ENCODE measurements at regions not wholly inside any gene's neighbourhood (a gene's known extent, or its start where the extent isn't known, plus 50 kb on each side); places are given as distances from the start of the nearest gene placed in this dataset.

DNA sequence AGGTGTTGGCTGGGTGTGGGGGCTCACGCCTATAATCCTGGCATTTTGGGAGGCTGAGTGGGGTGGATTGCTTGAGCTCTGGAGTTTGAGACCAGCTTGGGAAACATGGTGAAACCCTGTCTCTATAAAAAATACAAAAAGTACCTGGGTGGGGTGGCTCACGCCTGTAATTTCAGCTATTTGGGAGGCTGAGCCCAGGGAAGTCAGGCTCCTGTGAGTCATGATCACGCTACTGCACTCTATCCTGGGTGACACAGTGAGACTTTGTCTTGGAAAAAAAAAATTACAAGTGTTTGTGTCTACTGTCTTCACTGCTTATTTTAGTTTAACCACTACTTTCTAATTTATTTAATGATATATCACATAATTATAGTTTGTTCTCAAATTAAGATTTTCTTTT, 62.7 kb upstream of the DOCK10 start:
- Mint-ChIP-seq H3K36me3 (ENCODE audit: low read depth) (no peaks in the 10 kb centered on the region), H3K9me3 (ENCODE audit: low read depth) (peaks cover 4% of the 10 kb centered on the region), H3K27me3 (ENCODE audit: low read depth) (no peaks in the 10 kb centered on the region), H3K4me3 (ENCODE audit: unreplicated experiment) (no peak overlapping the region), H3K27ac (ENCODE audit: unreplicated experiment) (no peak overlapping the region), H3K4me1 (ENCODE audit: low read depth) (peaks cover 37% of the 10 kb centered on the region)
- no peak for DNase-seq (ENCODE audit: low spot score)
- TF ChIP-seq, protein P1, sequence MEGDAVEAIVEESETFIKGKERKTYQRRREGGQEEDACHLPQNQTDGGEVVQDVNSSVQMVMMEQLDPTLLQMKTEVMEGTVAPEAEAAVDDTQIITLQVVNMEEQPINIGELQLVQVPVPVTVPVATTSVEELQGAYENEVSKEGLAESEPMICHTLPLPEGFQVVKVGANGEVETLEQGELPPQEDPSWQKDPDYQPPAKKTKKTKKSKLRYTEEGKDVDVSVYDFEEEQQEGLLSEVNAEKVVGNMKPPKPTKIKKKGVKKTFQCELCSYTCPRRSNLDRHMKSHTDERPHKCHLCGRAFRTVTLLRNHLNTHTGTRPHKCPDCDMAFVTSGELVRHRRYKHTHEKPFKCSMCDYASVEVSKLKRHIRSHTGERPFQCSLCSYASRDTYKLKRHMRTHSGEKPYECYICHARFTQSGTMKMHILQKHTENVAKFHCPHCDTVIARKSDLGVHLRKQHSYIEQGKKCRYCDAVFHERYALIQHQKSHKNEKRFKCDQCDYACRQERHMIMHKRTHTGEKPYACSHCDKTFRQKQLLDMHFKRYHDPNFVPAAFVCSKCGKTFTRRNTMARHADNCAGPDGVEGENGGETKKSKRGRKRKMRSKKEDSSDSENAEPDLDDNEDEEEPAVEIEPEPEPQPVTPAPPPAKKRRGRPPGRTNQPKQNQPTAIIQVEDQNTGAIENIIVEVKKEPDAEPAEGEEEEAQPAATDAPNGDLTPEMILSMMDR (IDR thresholded peaks at IDR 0.05) = no peak

DNA sequence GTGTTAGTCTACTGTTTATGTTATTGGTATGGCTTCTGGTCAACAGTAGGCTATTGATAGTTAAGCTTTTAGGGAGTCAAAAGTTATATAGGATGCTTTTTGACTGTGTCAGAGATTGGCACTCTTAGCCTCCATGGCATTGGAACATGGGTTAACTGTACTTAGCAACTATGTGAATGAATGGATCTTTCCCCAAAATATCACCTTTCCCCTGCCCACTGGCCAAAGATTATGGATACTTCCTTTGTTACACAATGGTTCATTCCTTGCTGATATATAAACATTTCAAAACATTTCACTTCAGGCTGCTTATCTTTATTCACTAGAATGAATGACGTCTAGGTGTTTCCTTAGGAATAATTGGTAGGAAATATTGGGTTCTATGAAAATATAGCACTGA, 62.1 kb upstream of the DOCK10 start:
- TF ChIP-seq, protein P1 (IDR thresholded peaks at IDR 0.05) = no peak
- H3K27ac Mint-ChIP-seq (ENCODE audit: unreplicated experiment) = no peak overlapping the region
- DNase-seq (ENCODE audit: low spot score) = no peak

DNA sequence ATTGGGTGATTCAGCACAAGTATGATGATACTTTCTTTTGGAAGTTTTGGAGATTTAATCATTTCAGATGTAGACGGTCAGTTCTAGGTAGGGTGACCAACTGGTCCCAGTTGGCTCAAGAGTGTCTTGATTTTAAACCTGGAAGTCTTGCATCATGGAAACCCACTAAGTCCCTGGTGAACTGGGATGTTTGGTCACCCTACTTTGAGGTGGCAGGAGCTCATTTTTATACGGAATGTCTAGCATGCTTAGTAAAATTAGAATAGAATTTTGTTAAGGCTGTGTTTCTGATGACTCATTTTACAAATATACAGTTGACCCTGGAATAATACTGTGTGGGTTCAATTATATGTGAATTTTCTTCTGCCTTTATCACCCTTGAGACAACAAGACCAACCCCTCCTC, 61.5 kb upstream of the DOCK10 start:
- Mint-ChIP-seq H3K27ac (ENCODE audit: unreplicated experiment) (peak overlapping the region; percentile 86), H3K9me3 (ENCODE audit: low read depth) (no peaks in the 10 kb centered on the region), H3K27me3 (ENCODE audit: low read depth) (no peaks in the 10 kb centered on the region), H3K36me3 (ENCODE audit: low read depth) (no peaks in the 10 kb centered on the region), H3K4me1 (ENCODE audit: low read depth) (peaks cover 28% of the 10 kb centered on the region), H3K4me3 (ENCODE audit: unreplicated experiment) (no peak overlapping the region)
- TF ChIP-seq, protein P1 (IDR thresholded peaks at IDR 0.05) = no peak
- DNase-seq (ENCODE audit: low spot score) = no peak

More for the DNA sequence above, 62.1 kb upstream of the DOCK10 start:
- no peaks in the 10 kb centered on the region for H3K36me3 Mint-ChIP-seq (ENCODE audit: low read depth)
- peaks cover 34% of the 10 kb centered on the region for H3K4me1 Mint-ChIP-seq (ENCODE audit: low read depth)
- no peaks in the 10 kb centered on the region for H3K27me3 Mint-ChIP-seq (ENCODE audit: low read depth)
- peaks cover 4% of the 10 kb centered on the region for H3K9me3 Mint-ChIP-seq (ENCODE audit: low read depth)
- no peak overlapping the region for H3K4me3 Mint-ChIP-seq (ENCODE audit: unreplicated experiment)

DNA sequence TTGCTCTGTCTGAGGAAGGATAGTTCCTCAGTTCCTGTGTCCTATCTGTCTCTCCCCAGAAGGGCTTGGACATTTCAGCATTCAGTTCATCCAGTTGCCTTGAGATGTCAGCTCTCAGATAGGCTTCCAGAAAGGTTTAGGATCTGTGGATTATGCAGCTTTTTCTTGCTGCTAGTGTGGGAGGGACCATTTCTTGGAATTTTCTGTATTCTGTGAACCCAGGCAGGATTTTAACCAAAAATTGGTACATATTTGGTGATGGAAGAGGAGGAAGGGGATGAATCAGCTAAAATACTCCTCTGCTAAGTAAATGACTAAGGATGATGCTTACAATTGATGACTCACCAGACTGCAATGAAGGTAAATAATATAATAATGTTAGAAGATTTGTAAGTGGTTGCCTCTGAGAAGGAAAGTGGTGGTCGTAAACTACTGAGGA, 58.6 kb upstream of the DOCK10 start:
- no peaks in the 10 kb centered on the region for H3K27me3 Mint-ChIP-seq (ENCODE audit: low read depth)
- H3K4me3 Mint-ChIP-seq (ENCODE audit: unreplicated experiment) = no peak overlapping the region

DNA sequence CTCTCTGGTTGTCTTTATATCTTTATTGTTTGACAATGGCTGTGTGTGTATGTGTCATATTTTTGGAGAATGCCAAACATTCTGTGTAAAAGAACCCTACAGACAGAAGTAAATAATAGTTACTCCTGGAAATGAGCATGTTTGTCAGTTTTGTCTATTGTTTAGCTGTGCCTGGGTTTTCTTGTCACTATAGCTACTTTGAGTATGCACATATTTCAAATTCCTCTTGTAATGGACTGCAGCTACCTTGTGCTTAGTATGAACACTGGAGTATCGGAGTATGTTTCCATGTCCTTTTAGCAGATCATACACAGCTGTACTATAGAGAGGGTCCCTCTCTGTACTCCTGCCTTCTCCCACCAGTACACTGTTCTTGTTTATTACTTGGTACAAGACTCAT, 58.0 kb upstream of the DOCK10 start:
- no peak for DNase-seq (ENCODE audit: low spot score)
- TF ChIP-seq, protein P1 (IDR thresholded peaks at IDR 0.05) = no peak

More for the DNA sequence above, 58.6 kb upstream of the DOCK10 start:
- TF ChIP-seq, protein P1 (IDR thresholded peaks at IDR 0.05) = no peak
- Mint-ChIP-seq H3K27ac (ENCODE audit: unreplicated experiment) (no peak overlapping the region), H3K9me3 (ENCODE audit: low read depth) (peaks cover 3% of the 10 kb centered on the region), H3K36me3 (ENCODE audit: low read depth) (no peaks in the 10 kb centered on the region), H3K4me1 (ENCODE audit: low read depth) (peaks cover 21% of the 10 kb centered on the region)
- DNase-seq (ENCODE audit: low spot score) = no peak

More for the DNA sequence above, 58.0 kb upstream of the DOCK10 start:
- no peaks in the 10 kb centered on the region for H3K27me3 Mint-ChIP-seq (ENCODE audit: low read depth)
- H3K36me3 Mint-ChIP-seq (ENCODE audit: low read depth) = no peaks in the 10 kb centered on the region
- peaks cover 15% of the 10 kb centered on the region for H3K4me1 Mint-ChIP-seq (ENCODE audit: low read depth)
- H3K27ac Mint-ChIP-seq (ENCODE audit: unreplicated experiment) = no peak overlapping the region
- H3K4me3 Mint-ChIP-seq (ENCODE audit: unreplicated experiment) = no peak overlapping the region
- H3K9me3 Mint-ChIP-seq (ENCODE audit: low read depth) = peaks cover 3% of the 10 kb centered on the region
